LoVo (cell line): ENCODE measurements at regions not wholly inside any gene's neighbourhood (a gene's known extent, or its start where the extent isn't known, plus 50 kb on each side); places are given as distances from the start of the nearest gene placed in this dataset.
"Not testable (repeated sequence)": the region's sequence is repeated elsewhere in the genome, so short reads cannot be mapped to it uniquely, and the experiment has no call there.

Experiments used
- DNase-seq: peaks from one replicate; pipeline ENCODE4 v3.0.0-alpha.2; 2016; ENCODE audit warnings: low spot score

DNA sequence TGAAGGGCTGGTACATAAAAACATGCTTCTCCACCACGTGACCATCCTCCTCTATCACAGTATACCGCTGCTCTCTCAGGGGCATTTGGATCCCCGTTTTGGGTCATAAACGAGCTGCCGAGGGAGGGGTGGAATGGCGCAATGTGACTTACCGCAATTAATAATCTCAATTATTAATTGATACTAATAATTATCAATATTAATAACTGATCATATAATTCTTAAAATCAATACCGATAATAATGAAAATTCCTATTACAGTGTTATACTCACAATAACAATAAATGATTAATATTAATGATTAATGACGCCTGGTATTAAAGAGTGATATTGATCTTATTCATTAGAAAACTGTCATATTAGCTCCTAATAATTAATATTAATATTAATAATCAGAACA lies 56.1 kb upstream of the FRG2C start:
- DNase-seq: not testable (repeated sequence)

- DNase-seq: not testable (repeated sequence)
Measured at GRCh38 chr3:75609598-75609997, 54.5 kb upstream of the FRG2C start.

- DNase-seq: no peak
Measured at GRCh38 chr3:75610773-75611172, 53.4 kb upstream of the FRG2C start.

DNA sequence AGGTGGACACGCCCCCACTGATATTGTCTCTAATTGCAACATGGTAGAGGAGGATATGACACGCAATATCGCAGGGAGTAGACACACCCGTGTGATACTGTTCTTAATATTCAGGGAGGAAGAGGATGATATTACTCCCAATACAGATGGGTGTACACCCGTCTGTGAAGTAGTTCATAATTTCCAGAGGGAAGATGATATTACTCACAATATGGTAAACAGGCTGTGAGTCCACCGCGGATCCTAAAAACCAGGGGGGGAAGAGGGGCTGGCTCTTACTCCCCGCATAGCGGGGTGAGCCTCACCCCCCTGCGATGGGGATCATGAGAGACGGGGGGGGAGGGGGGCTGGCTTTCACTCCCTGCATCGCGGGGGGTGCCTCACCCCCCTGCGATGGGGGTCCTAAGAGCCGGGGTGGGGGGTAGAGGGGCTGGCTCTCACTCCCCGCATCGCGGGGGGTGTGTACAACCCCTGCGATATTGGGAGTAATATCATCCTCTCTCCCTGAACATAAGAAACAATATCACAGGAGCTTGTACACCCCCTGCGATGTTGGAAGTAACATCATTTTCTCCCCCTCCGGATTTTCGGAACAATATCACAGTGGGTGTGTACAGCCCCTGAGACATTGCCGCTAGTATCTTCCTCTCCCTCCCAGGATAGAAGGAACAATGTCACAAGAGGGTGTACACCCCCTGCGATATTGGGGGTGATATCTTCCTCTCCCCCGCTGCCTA lies 52.2 kb upstream of the FRG2C start:
- DNase-seq: not testable (repeated sequence)
